HUDEP-2 (cell line): ENCODE measurements at regions not wholly inside any gene's neighbourhood (a gene's known extent, or its start where the extent isn't known, plus 50 kb on each side); places are given as distances from the start of the nearest gene placed in this dataset.

Experiments used
- DNase-seq, 76 experiments: peaks; one replicate each; lab custom pipeline; 2025; ENCODE audit not compliant: unreplicated experiment in 76 of 76; lab: John Stamatoyannopoulos, UW

DNA sequence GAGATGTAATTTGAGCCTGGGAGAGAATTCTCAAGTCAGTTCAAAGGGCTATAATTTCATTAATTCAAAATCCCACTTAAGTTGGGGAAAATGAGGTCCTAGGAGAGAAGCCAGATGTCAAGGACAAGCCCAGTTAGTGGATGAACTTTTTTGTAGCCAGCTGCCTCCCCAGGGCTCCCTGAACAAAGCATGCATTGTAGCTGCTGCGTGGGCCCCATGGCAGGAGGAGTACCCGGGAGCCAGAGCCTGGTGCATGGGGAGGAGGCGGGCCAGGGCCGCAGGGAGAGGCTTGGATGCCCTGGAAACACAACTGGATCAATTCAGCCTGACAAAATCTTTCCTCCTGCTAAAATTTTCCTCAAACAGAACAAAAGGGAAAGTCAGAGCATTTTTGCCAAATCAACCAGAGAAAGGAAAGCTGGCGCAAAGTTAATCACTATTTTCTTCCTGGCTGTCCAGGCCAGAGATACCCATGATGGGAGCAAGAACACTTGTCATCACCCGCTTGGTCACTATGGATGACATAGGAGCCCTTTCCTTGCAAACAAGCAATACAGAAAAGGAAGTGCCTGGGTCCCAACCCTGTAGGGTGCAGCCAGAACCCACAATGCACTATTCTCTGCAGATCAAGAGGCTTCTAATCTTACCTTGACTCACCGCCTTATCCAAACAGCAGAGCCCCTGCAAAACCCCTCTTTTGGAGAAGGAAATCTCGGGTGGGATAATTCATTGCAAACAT, 248.1 kb upstream of the RAB4A start:
- no peak for DNase-seq

DNA sequence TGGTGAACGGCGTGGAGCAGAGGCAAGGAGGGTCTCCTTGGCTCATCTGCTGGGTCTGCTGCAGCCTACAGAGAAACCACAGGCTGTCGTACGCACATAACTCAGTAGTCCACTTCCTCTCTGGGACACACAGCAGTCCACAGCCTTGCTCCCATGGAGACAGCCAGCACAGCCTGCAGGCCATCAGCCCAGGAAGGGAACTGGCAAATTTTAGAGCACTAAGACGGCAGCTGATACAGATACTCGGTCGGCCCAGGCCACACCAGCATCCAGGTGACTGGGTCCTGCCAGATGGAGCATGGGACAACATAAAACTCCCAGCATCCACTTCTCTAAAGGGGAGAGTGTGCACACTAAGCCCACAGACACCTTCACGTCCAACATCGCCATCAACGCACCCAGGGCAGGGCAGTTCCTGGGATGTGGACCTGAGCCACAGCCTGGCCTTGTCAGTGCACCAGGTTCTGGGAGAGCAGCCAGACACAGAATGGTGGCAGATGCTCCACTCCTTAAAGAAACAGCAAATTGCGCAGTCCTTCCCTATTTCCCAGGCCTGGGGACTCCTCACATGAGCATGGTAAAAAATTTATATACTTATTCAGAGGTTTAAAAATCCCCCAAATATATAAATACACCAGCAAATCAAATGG, 247.1 kb upstream of the RAB4A start:
- no peak for DNase-seq

- peak in 2 of 76 experiments; percentile 3 to 7 for DNase-seq
Measured at GRCh38 chr1:229024528-229025130, 246.3 kb upstream of the RAB4A start.

DNA sequence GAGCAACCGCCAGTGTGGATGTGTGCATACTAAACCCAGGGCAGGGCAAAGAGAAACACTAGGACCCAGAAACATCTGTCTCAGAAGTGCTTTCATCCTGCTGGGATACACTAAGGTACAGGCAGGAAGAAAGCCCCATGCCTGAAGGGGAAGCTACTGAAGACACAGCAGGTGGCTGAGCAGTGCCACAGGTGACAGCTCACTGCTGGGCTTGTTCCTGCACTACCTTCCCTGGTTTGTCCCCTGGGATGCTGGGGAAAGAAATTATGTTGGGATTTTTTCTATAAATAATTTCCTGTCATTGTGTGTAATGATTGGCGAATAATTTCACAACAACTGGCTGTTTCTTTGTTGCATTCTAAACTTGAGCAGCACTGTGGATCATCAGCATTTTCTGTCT, 245.3 kb upstream of the RAB4A start:
- no peak for DNase-seq

DNA sequence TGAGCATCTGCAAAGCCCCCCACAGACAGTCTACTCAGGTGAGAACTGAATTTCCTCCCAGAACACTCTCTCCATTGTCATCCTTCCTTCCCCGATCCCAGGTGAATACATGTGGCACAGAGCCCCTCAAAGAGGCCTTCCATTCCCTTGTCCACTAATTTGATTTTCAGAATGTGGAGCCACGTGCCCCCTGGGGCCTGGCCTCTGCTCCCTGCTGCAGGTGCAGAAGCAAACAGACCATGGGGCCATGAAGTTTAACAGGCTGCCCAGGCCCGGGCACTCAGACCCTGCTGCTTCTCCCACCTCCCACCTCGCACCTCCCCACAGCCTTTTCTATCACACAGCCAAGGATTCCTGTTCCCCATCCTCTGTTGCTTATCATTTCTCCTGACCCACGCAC, 243.8 kb upstream of the RAB4A start:
- no peak for DNase-seq

- no peak for DNase-seq
Measured at GRCh38 chr1:229027622-229028182, 243.2 kb upstream of the RAB4A start.

GRCh38 chr1:229028544-229028943, 242.4 kb upstream of the RAB4A start:
- no peak for DNase-seq

- no peak for DNase-seq
Measured at GRCh38 chr1:229028987-229029878, 241.7 kb upstream of the RAB4A start.

GRCh38 chr1:229029879-229030235, 241.1 kb upstream of the RAB4A start:
- no peak for DNase-seq

GRCh38 chr1:229030630-229031029, 240.3 kb upstream of the RAB4A start:
- DNase-seq, result no peak

- DNase-seq, result no peak
Measured at GRCh38 chr1:229031061-229031460, 239.8 kb upstream of the RAB4A start.

GRCh38 chr1:229031481-229032341, 239.2 kb upstream of the RAB4A start:
- DNase-seq, result no peak

- no peak for DNase-seq
Measured at GRCh38 chr1:229032375-229032774, 238.5 kb upstream of the RAB4A start.

DNA sequence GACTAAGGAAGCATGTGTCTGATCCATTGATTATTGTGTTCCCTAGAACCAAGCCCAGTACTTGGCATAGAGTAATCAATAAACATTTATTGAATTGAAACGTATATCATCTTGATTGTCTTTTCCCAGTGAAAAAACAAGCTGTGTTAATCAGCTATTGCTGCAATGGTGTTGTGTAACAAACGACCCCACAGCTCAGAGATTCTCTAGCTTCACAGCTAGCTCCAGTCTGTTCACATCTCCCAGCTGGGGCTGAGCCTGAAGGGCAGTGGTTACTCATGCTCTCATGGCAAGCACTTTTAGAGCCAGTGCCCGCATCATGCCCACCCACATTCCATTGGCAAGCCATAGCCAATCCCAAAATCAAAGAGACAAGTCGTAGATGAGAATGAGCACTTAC, 237.4 kb upstream of the RAB4A start:
- no peak for DNase-seq

- DNase-seq, result no peak
Measured at GRCh38 chr1:229034342-229034741, 236.6 kb upstream of the RAB4A start.

- DNase-seq, result no peak
Measured at GRCh38 chr1:229035054-229035747, 235.7 kb upstream of the RAB4A start.

DNA sequence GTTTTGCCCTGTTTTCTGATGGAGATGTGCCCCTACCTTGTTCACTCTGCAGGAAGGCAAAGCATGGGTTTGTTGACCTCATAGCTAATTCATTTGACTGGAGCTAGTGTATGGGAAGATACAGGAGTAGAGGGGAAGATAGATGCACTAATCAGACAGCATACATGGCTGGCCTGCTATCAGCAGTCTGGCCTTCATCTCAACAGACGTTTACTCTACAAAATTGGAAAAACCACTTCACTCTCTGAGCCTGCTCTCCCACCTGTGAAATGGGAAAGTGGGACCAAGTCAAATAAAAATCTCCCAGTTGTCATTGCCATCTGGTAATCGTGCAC, 235.2 kb upstream of the RAB4A start:
- DNase-seq, result no peak

GRCh38 chr1:229037806-229038405, 233.0 kb upstream of the RAB4A start:
- DNase-seq, result no peak
